Activated CD4-positive, alpha-beta T cell treated with anti-CD3 and anti-CD28 coated beads, Interleukin-2, amount 50 U/mL, for 24 hours (primary cell): ENCODE measurements at regions not wholly inside any gene's neighbourhood (a gene's known extent, or its start where the extent isn't known, plus 50 kb on each side); places are given as distances from the start of the nearest gene placed in this dataset.

Experiments used
- DNase-seq, 2 donors: peaks; one replicate each; pipeline ENCODE4 v3.0.0-alpha.2; 2020; ENCODE audit warnings: low read depth in 1 of 2, low spot score in 1 of 2

GRCh38 chr13:76024151-76024550 lies 388.0 kb downstream of the LMO7 start:
- no peak for DNase-seq

GRCh38 chr13:76023652-76024051 lies 387.5 kb downstream of the LMO7 start:
- DNase-seq = no peak

- no peak for DNase-seq
Observed at GRCh38 chr13:76020421-76020955, 384.4 kb downstream of the LMO7 start.

- DNase-seq = no peak
Observed at GRCh38 chr13:76019421-76020044, 383.4 kb downstream of the LMO7 start.

- no peak for DNase-seq
Observed at GRCh38 chr13:76017861-76018556, 381.9 kb downstream of the LMO7 start.

GRCh38 chr13:76016799-76017400 lies 380.8 kb downstream of the LMO7 start:
- DNase-seq = no peak

- DNase-seq = no peak
Observed at GRCh38 chr13:76014406-76015318, 378.5 kb downstream of the LMO7 start.

GRCh38 chr13:76012091-76012721 lies 376.1 kb downstream of the LMO7 start:
- DNase-seq = no peak

- no peak for DNase-seq
Observed at GRCh38 chr13:76009267-76009890, 373.2 kb downstream of the LMO7 start.

- DNase-seq = no peak
Observed at GRCh38 chr13:76004416-76004815, 368.3 kb downstream of the LMO7 start.

GRCh38 chr13:76000131-76000530 lies 364.0 kb downstream of the LMO7 start:
- DNase-seq = no peak

GRCh38 chr13:75996582-75996981 lies 360.5 kb downstream of the LMO7 start:
- no peak for DNase-seq

- DNase-seq = no peak
Observed at GRCh38 chr13:75995966-75996365, 359.8 kb downstream of the LMO7 start.

GRCh38 chr13:75993823-75994222 lies 357.7 kb downstream of the LMO7 start:
- no peak for DNase-seq

GRCh38 chr13:75993241-75993640 lies 357.1 kb downstream of the LMO7 start:
- no peak for DNase-seq

GRCh38 chr13:75986818-75987217 lies 350.7 kb downstream of the LMO7 start:
- DNase-seq = no peak

GRCh38 chr13:75985132-75985531 lies 349.0 kb downstream of the LMO7 start:
- DNase-seq = no peak

GRCh38 chr13:75978818-75979217 lies 342.7 kb downstream of the LMO7 start:
- no peak for DNase-seq

- DNase-seq = no peak
Observed at GRCh38 chr13:75968103-75968838, 332.1 kb downstream of the LMO7 start.

- no peak for DNase-seq
Observed at GRCh38 chr13:75963302-75963701, 327.2 kb downstream of the LMO7 start.
